K562 (cell line): ENCODE measurements at regions not wholly inside any gene's neighbourhood (a gene's known extent, or its start where the extent isn't known, plus 50 kb on each side); places are given as distances from the start of the nearest gene placed in this dataset.

Experiments used
- ATAC-seq: fragments of 200-7000 bp; cut with Tn5 transposase; 3 replicates; pipeline ENCODE4 v1.9.1; 2020; ENCODE audit warnings: moderate library complexity
- BruUV-seq: library from RNA; stranded (reverse); fragments of 400-500 nt; replicated peaks from 2 replicates; lab custom pipeline; 2021; lab: Mats Ljungman, UMichigan
- CTCF ChIA-PET: fragments of 300-600 bp; formaldehyde crosslinking; extraction: SDS; loops from one replicate; lab custom pipeline; 2021; ENCODE audit warnings: low intra/inter-chr PET ratio; lab: Yijun Ruan, JAX
- POLR2A ChIA-PET: fragments of 300-600, 350-650 bp; sonication (Branson Sonifier 250); formaldehyde crosslinking; extraction: SDS; loops from one replicate; lab custom pipeline; 2021; ENCODE audit warnings: antibody characterized with exemption, inconsistent platforms; lab: Yijun Ruan, JAX
- DNase-seq, 4 experiments: peaks; one replicate each; pipeline versions ENCODE4 v3.0.0 to v3.0.0-alpha.2; 2011 to 2018; ENCODE audit warnings: low spot score in 3 of 4, mixed read lengths in 3 of 4; ENCODE audit errors: extremely low read depth in 1 of 4
- FAIRE-seq: peaks from 2 replicates; lab custom pipeline; 2011; peaks lifted over from hg19 to GRCh38; lab: Jason Lieb, UNC
- H2AFZ ChIP-seq: 2 replicates; pipeline ENCODE4 v1.6.0; 2011; ENCODE audit warnings: low read depth, low read length, control low read depth, inconsistent platforms
- H3K27ac ChIP-seq: fragments of 200-600 bp; 3 replicates; pipeline ENCODE4 v1.8.0; 2011; ENCODE audit warnings: low read depth, mild to moderate bottlenecking, control low read depth, inconsistent platforms, low read length, moderate library complexity, mixed read lengths; ENCODE audit errors: extremely low read depth
- H3K27me3 ChIP-seq, 2 experiments: fragments of 300-600 bp in 1 of 2; 2 replicates in 1 of 2; 3 replicates in 1 of 2; pipeline versions ENCODE4 v1.6.0 to v1.8.0; 2011; ENCODE audit warnings: inconsistent platforms in 2 of 2, low read length in 2 of 2, mild to moderate bottlenecking in 1 of 2, mixed read lengths in 1 of 2, moderate library complexity in 1 of 2; ENCODE audit not compliant: control insufficient read depth in 2 of 2, insufficient read depth in 2 of 2
- H3K36me3 ChIP-seq: fragments of 300-600 bp; 3 replicates; pipeline ENCODE4 v1.8.0; 2011; ENCODE audit warnings: mild to moderate bottlenecking, low read length, inconsistent platforms; ENCODE audit not compliant: control insufficient read depth, insufficient read depth
- H3K4me1 ChIP-seq, 2 experiments: fragments of 200-600 bp in 1 of 2; replicated peaks in 1 of 2; 2 replicates in 1 of 2; 3 replicates in 1 of 2; pipeline versions ENCODE4 v1.5.1 to v1.8.0; 2011; ENCODE audit warnings: inconsistent platforms in 2 of 2, low read length in 2 of 2, mild to moderate bottlenecking in 1 of 2, mixed read lengths in 1 of 2, moderate library complexity in 1 of 2; ENCODE audit not compliant: control insufficient read depth in 2 of 2, insufficient read depth in 2 of 2
- H3K4me2 ChIP-seq: 2 replicates; pipeline ENCODE4 v1.6.1; 2011; ENCODE audit warnings: low read length, control low read depth, inconsistent platforms, mixed read lengths; ENCODE audit not compliant: insufficient read depth
- H3K4me3 ChIP-seq: fragments of 200-600 bp; sonication (generic), shearing (Covaris generic); 2 replicates; pipeline ENCODE4 v1.5.1; 2016; ENCODE audit warnings: control low read depth, inconsistent platforms
- H3K79me2 ChIP-seq: fragments of 200-600 bp; 3 replicates; pipeline ENCODE4 v1.8.0; 2011; ENCODE audit warnings: low read length, inconsistent platforms; ENCODE audit not compliant: control insufficient read depth, insufficient read depth
- H3K9ac ChIP-seq, 2 experiments: 2 replicates each; pipeline versions ENCODE4 v1.6.0 to v1.6.1; 2011; ENCODE audit warnings: low read depth in 2 of 2, low read length in 2 of 2, control low read depth in 1 of 2, inconsistent platforms in 1 of 2, mild to moderate bottlenecking in 1 of 2, mixed read lengths in 1 of 2; ENCODE audit not compliant: insufficient read depth in 1 of 2
- H3K9me1 ChIP-seq: one replicate; pipeline ENCODE4 v1.6.0; 2011; ENCODE audit warnings: inconsistent platforms, mild to moderate bottlenecking, low read length, moderate library complexity; ENCODE audit not compliant: control insufficient read depth, insufficient read depth
- H3K9me3 ChIP-seq: replicated peaks from 2 replicates; pipeline ENCODE4 v1.5.1; 2011; ENCODE audit warnings: low read depth, low read length, inconsistent platforms; ENCODE audit not compliant: control insufficient read depth, insufficient read depth
- H4K20me1 ChIP-seq: replicated peaks from 2 replicates; pipeline ENCODE4 v1.6.1; 2011; ENCODE audit warnings: low read length, inconsistent platforms, mixed read lengths; ENCODE audit not compliant: control insufficient read depth, insufficient read depth
- BRD4 ChIP-seq: fragments of 200-600 bp; sonication (generic); IDR thresholded peaks from 2 replicates; pipeline ENCODE4 v1.6.1; 2017; ENCODE audit warnings: inconsistent platforms
- ETS2 ChIP-seq: IDR thresholded peaks from 2 replicates; pipeline ENCODE4 v1.6.1; 2016; ENCODE audit warnings: borderline replicate concordance, missing genetic modification characterization, mild to moderate bottlenecking, moderate library complexity, missing compliant biosample characterization; ENCODE audit not compliant: poor library complexity, severe bottlenecking
- FOXA3 ChIP-seq, 2 experiments: fragments of 450-650 bp in 1 of 2; sonication (generic) in 1 of 2; formaldehyde crosslinking; IDR thresholded peaks in 1 of 2; conservative IDR thresholded peaks in 1 of 2; 2 replicates each; pipeline versions ENCODE4 v1.4.0 to v1.8.0; 2020 to 2022; ENCODE audit warnings: mild to moderate bottlenecking in 2 of 2, missing genetic modification reagents in 1 of 2
- HLTF ChIP-seq: fragments of 450-650 bp; IDR thresholded peaks from 2 replicates; pipeline ENCODE4 v1.6.1; 2016
- NCOA4 ChIP-seq: fragments of 450-650 bp; IDR thresholded peaks from 2 replicates; pipeline ENCODE4 v1.6.1; 2018; ENCODE audit warnings: mild to moderate bottlenecking; ENCODE audit not compliant: partially characterized antibody
- PTBP1 ChIP-seq: fragments of 200-400 bp; formaldehyde crosslinking; IDR thresholded peaks from 2 replicates; pipeline ENCODE4 v1.6.1; 2017; ENCODE audit warnings: low read depth, low read length
- SRF ChIP-seq, 2 experiments: fragments of 250-450, 450-650 bp in 1 of 2; sonication (Bioruptor Pico) in 1 of 2; sonication (generic) in 1 of 2; formaldehyde crosslinking; IDR thresholded peaks; 2 replicates each; pipeline versions ENCODE4 v1.5.0 to v1.5.1; 2020 to 2022; ENCODE audit warnings: mild to moderate bottlenecking in 1 of 2, missing genetic modification reagents in 1 of 2
- SRSF7 ChIP-seq: fragments of 200-400 bp; formaldehyde crosslinking; optimal IDR thresholded peaks from 2 replicates; pipeline ENCODE3; 2017; ENCODE audit warnings: mild to moderate bottlenecking, low read depth, low read length
- TAF1 ChIP-seq: IDR thresholded peaks from 2 replicates; pipeline ENCODE4 v1.6.1; 2011; ENCODE audit warnings: mild to moderate bottlenecking, low read length, moderate library complexity; ENCODE audit not compliant: insufficient read depth, control insufficient read depth, severe bottlenecking; ENCODE audit errors: extremely low read depth
- TAF15 ChIP-seq: fragments of 200-400 bp; formaldehyde crosslinking; IDR thresholded peaks from 2 replicates; pipeline ENCODE4 v1.6.1; 2017; ENCODE audit warnings: mild to moderate bottlenecking, low read depth, low read length, moderate library complexity
- TBL1XR1 ChIP-seq, 2 experiments: IDR thresholded peaks; 2 replicates each; pipeline ENCODE4 v1.6.1; 2012; ENCODE audit warnings: improper control_type of control experiment in 2 of 2, low read length in 2 of 2, mild to moderate bottlenecking in 1 of 2
- TFAM ChIP-seq: fragments of 250-450 bp; sonication (Bioruptor Pico); conservative IDR thresholded peaks from 2 replicates; pipeline ENCODE4 v1.5.0; 2021; ENCODE audit warnings: mild to moderate bottlenecking, moderate library complexity
- ZC3H8 ChIP-seq: fragments of 450-650 bp; IDR thresholded peaks from 2 replicates; pipeline ENCODE4 v1.6.1; 2017
- ZNF311 ChIP-seq: fragments of 250-450 bp; sonication (Bioruptor Pico); IDR thresholded peaks from 2 replicates; pipeline ENCODE4 v1.4.0; 2020; ENCODE audit warnings: mild to moderate bottlenecking, moderate library complexity
- ZNF347 ChIP-seq: fragments of 450-650 bp; formaldehyde crosslinking; IDR thresholded peaks from 2 replicates; pipeline ENCODE4 v1.4.0; 2020; ENCODE audit warnings: low read depth, mild to moderate bottlenecking, moderate library complexity
- ZNF384 ChIP-seq: IDR thresholded peaks from 2 replicates; pipeline ENCODE4 v1.6.1; 2012; ENCODE audit warnings: low read depth, low read length, improper control_type of control experiment
- ZNF431 ChIP-seq: sonication (generic); formaldehyde crosslinking; IDR thresholded peaks from 2 replicates; pipeline ENCODE4 v1.8.0; 2022; ENCODE audit warnings: mild to moderate bottlenecking, missing genetic modification reagents
- ZNF79 ChIP-seq: fragments of 250-450 bp; sonication (Bioruptor Pico); IDR thresholded peaks from 2 replicates; pipeline ENCODE4 v1.4.0; 2020; ENCODE audit warnings: low read depth, mild to moderate bottlenecking, moderate library complexity
- WGBS: fragments of 100-300 bp; shearing (Covaris generic); methylation state at CpG from one replicate; pipeline ENCODE4 v1.1.6; 2016; ENCODE audit warnings: low coverage, mixed read lengths; ENCODE audit not compliant: insufficient coverage; ENCODE audit errors: missing lambda C conversion rate; 5-methylcytosine and 5-hydroxymethylcytosine counted together
- in situ Hi-C: fragments of 300-500 bp; cut with MboI; formaldehyde crosslinking; loops from 4 replicates; pipeline ENCODE4 v1.15.0; 2018; ENCODE audit warnings: inconsistent platforms, mixed read lengths
- intact Hi-C: fragments of 100-400 bp; cut with micrococcal nuclease; formaldehyde crosslinking; loops from 2 replicates; pipeline ENCODE4 v1.14.2; 2022
- TF ChIP-seq, protein P1 (sequence below): sonication (generic); formaldehyde crosslinking; IDR thresholded peaks from 2 replicates; pipeline ENCODE4 v1.8.0; 2022; ENCODE audit warnings: mild to moderate bottlenecking, low read depth, missing genetic modification reagents

DNA sequence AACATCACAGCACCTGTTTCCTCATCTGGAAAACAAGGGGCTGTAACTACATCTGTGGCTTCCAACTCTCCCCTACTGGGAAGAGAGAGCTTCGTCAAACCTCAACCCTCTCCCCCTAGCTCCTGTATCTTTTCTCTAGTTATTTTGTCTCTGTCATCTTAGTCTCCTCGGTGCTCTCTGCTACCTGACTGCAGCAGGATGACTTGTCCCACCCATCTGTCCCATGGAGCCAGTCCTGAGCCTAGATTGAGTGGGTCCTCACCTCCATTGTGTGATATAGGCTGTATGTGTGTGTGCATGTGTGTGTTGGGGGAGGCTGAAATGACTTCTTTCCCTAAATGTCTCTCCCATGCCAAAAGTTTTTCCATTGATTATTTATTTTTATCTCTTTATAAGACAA, 177.3 kb downstream of the EMP1 start:
- no peaks in the 10 kb centered on the region for H3K9me1 ChIP-seq
- TF ChIP-seq BRD4 (no peak), ZNF79 (no peak), ZNF384 (no peak), ZNF311 (no peak), ZC3H8 (no peak), ETS2 (tag) (no peak), TAF15 (no peak), SRSF7 (no peak), TFAM (CRISPR knock-in tag) (no peak), ZNF431 (CRISPR knock-in tag) (no peak), SRF (CRISPR knock-in tag; IDR thresholded peaks at IDR 0.05) (no peak), PTBP1 (no peak), FOXA3 (CRISPR knock-in tag; conservative IDR thresholded peaks at IDR 0.05 in 1 of 2, IDR thresholded peaks at IDR 0.05 in 1 of 2) (no peak), HLTF (no peak), ZNF347 (CRISPR knock-in tag) (no peak), TBL1XR1 (IDR thresholded peaks at IDR 0.05; ENCODE audit: low read length in 2 of 2) (no peak), TAF1 (no peak), NCOA4 (no peak)
- TF ChIP-seq, protein P1, sequence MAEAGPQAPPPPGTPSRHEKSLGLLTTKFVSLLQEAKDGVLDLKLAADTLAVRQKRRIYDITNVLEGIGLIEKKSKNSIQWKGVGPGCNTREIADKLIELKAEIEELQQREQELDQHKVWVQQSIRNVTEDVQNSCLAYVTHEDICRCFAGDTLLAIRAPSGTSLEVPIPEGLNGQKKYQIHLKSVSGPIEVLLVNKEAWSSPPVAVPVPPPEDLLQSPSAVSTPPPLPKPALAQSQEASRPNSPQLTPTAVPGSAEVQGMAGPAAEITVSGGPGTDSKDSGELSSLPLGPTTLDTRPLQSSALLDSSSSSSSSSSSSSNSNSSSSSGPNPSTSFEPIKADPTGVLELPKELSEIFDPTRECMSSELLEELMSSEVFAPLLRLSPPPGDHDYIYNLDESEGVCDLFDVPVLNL (CRISPR knock-in tag), result no peak
- no peaks in the 10 kb centered on the region for H3K79me2 ChIP-seq
- no peak overlapping the region for H3K27ac ChIP-seq
- CTCF ChIA-PET, result no interaction called here
- no TSS peak for BruUV-seq
- H3K9ac ChIP-seq, result no peak overlapping the region
- in situ Hi-C loops (no loop called here), intact Hi-C loops (no loop called here)
- no peaks in the 10 kb centered on the region for H3K36me3 ChIP-seq
- no peak overlapping the region for H3K4me3 ChIP-seq
- POLR2A ChIA-PET, result no interaction called here
- ATAC-seq, result no peak
- no peaks in the 10 kb centered on the region for H3K4me1 ChIP-seq
- H4K20me1 ChIP-seq, result no peaks in the 10 kb centered on the region
- no peaks in the 10 kb centered on the region for H3K27me3 ChIP-seq
- DNase-seq, result no peak
- FAIRE-seq, result no peak
- H2AFZ ChIP-seq, result no peak overlapping the region
- H3K4me2 ChIP-seq, result no peak overlapping the region
- no peaks in the 10 kb centered on the region for H3K9me3 ChIP-seq
- 0% methylated on average over 2 of the region's 2 CpGs for WGBS
